Fibroblast of villous mesenchyme (primary cell): ENCODE measurements at regions not wholly inside any gene's neighbourhood (a gene's known extent, or its start where the extent isn't known, plus 50 kb on each side); places are given as distances from the start of the nearest gene placed in this dataset.

Experiments
- DNase-seq: peaks from one replicate; pipeline ENCODE4 v3.0.0-alpha.2; 2010; ENCODE audit warnings: low read depth
- H3K4me3 ChIP-seq: 2 replicates; pipeline ENCODE4 v1.5.1; 2011; ENCODE audit warnings: low read depth, mild to moderate bottlenecking, low read length
- TF ChIP-seq, protein P1 (sequence below): IDR thresholded peaks from 2 replicates; pipeline ENCODE4 v1.5.1; 2012; ENCODE audit warnings: low read depth, mild to moderate bottlenecking, low read length; ENCODE audit not compliant: insufficient read depth

DNA sequence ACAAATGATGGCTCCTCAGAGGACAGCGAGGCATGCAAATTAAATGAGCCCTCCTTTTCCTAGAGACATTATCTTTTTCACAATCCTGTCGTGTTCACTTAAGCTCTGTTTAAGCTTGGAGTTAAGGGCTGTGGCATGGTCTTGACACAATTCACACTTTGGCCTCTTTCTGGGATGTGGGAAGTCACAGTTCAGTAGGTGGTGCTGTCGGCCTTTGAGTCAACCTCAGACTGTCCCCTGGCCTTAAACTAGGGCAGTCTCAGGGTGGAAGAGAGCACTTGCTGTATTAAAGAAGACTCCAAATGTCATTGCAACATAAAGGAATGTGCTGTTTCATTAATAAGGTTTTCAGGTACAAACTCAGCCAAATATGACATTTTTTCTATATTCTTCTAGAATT is 351.0 kb downstream of the MCTP2 start:
- TF ChIP-seq, protein P1, sequence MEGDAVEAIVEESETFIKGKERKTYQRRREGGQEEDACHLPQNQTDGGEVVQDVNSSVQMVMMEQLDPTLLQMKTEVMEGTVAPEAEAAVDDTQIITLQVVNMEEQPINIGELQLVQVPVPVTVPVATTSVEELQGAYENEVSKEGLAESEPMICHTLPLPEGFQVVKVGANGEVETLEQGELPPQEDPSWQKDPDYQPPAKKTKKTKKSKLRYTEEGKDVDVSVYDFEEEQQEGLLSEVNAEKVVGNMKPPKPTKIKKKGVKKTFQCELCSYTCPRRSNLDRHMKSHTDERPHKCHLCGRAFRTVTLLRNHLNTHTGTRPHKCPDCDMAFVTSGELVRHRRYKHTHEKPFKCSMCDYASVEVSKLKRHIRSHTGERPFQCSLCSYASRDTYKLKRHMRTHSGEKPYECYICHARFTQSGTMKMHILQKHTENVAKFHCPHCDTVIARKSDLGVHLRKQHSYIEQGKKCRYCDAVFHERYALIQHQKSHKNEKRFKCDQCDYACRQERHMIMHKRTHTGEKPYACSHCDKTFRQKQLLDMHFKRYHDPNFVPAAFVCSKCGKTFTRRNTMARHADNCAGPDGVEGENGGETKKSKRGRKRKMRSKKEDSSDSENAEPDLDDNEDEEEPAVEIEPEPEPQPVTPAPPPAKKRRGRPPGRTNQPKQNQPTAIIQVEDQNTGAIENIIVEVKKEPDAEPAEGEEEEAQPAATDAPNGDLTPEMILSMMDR = no peak
- H3K4me3 ChIP-seq = no peak overlapping the region
- DNase-seq = peak; percentile 3

DNA sequence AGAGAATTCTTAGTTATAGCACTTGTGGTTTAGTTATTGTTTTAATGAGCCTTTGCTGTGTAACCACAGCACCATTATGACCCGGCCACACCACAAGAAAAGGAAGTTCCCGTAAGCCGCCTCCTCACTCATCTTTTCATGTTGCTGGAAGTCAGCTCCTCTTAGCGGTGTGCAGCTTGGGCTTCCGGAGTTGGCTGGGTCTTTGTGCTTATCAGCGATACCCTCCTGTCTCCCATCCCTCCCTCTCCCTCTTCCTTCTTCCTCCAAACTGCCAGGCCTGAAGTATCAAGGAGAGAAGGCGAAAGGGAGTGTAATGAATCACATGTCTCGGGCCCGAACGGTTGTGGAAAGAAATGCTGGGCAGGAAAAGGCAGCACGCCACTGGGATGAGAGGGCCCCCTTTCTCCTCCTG is 353.5 kb downstream of the MCTP2 start:
- TF ChIP-seq, protein P1 = no peak
- no peak for DNase-seq

DNA sequence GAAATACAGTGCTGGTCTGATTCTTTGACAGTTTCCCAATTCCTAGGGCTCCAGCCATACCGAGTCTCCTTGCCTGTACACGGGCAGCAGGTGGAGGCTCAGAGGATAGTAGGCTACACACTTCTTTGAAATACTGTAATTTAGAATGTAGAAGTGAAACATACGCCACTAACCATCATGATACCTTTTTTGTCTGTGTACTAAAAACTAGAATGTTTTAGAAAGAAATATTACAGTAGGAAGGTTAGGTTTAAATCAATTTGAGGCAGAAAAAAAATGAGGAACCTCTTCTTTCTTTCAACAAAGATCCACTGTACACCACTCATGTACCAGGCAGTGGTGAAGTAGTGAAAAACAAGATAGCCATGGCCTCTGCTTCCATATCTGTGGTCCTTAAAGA is 354.7 kb downstream of the MCTP2 start:
- TF ChIP-seq, protein P1 = no peak
- no peak overlapping the region for H3K4me3 ChIP-seq
- DNase-seq = no peak

More for the DNA sequence above, 353.5 kb downstream of the MCTP2 start:
- H3K4me3 ChIP-seq = no peak overlapping the region

DNA sequence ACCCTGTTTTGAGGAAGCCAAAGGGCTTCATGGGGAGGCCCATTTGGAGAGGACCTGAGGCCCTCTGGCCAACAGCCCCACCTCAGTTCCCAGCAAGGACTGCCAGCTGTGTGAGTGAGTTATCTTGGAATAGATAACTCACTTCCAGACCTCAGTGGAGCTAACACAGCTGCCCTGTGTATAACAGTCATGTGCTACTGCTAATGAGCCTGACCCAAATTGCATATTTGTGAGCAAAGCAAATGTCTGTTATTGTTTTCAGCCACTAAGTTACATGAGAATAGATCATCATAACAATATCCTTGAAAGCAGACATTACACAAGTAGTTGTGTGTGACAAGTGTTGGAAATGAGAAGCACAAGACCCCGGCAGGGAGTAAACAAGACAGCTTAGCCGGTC is 355.8 kb downstream of the MCTP2 start:
- TF ChIP-seq, protein P1 = no peak
- no peak overlapping the region for H3K4me3 ChIP-seq
- DNase-seq = no peak

DNA sequence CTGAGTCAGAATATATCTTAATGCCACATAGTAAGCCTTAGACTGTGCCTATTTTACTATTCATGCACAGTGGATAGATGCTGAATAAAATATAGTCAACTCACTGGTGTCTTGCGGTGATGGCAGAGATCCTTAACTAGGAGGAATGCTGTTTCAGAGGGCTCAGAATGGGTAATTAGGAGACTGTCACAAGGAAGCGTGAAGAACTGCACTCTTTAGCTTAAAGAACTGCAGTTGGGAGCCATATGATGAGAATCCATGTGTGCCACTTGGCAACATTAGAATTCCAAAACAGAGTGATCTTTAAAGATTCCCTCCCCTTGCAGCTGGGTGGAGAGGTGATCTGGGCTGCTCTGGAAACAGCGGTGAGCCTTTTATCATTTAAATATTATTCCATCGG is 357.6 kb downstream of the MCTP2 start:
- TF ChIP-seq, protein P1 = no peak
- no peak overlapping the region for H3K4me3 ChIP-seq
- no peak for DNase-seq

DNA sequence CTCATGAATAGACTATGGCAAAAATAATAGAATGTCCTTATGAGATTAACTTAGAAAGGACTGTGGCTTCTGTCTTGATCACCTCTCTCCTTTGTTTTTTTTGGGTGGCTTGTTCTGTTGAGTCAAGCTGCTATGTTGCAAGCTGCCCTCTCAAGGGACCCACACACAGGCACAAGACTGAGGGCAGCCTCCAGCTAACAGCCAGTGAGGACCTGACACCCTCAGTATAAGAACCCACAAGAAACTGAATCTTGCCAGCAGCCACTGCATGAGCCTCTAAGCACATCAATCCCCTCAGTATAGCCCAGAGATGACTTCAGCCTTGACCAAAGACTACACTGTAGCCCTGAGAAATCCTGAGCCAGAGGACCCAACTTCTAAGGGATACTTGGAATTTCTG is 361.1 kb downstream of the MCTP2 start:
- DNase-seq = no peak
- H3K4me3 ChIP-seq = no peak overlapping the region
- TF ChIP-seq, protein P1 = no peak

DNA sequence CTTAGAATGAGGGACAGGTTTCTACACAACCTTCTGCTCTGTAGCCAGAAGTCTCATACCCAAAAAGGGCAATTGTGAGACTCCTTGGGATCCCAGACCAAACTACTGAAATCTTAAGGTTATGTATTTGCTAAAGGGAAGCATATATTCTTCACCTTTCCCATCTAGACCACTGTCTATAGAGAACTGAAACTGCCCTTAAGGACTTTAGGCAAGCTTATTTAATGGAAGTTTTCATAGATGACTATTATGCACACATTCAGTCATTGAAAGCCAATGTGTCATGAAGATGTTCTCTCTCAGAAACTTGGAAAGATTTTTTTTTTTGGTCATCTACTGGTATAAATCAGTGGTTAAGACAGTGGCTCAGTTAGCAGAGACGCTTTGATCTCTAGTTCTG is 365.3 kb downstream of the MCTP2 start:
- no peak for DNase-seq
- TF ChIP-seq, protein P1 = no peak
- H3K4me3 ChIP-seq = no peak overlapping the region
